GM10266 (cell line): ENCODE measurements at regions not wholly inside any gene's neighbourhood (a gene's known extent, or its start where the extent isn't known, plus 50 kb on each side); places are given as distances from the start of the nearest gene placed in this dataset.

Source experiments
- DNase-seq: peaks from one replicate; pipeline ENCODE4 v3.0.0; 2012; ENCODE audit errors: extremely low spot score
- CTCF ChIP-seq: IDR thresholded peaks from 2 replicates; pipeline ENCODE4 v1.5.1; 2012; ENCODE audit warnings: mild to moderate bottlenecking, low read depth; ENCODE audit not compliant: control insufficient read depth, insufficient read depth; ENCODE audit errors: missing control alignments

GRCh38 chr5:114660791-114661190 lies 298.9 kb downstream of the KCNN2 start:
- no peak for DNase-seq

DNA sequence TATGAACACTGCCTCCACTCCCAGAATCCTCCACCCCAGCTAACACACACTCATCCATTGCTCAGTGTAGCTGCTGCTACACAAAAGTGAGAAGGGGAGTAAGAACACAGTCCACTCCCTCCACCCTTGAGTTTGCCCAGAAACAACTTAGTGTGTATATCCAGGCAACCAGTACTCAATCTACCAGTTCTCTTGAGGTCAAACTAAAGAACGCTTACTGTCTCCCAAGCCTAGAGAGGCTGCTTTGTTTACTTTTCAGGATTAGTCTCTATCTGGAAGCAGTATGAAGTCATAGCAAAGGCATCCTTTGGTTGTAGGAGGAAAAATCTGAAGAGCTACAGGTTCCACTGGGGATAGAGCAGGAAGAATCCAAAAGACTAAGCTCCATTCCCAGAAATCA lies 296.3 kb downstream of the KCNN2 start:
- DNase-seq, result no peak
- no peak for TF ChIP-seq CTCF

More at GRCh38 chr5:114660791-114661190, 298.9 kb downstream of the KCNN2 start:
- TF ChIP-seq CTCF, result no peak

GRCh38 chr5:114657342-114658130 lies 295.7 kb downstream of the KCNN2 start:
- no peak for TF ChIP-seq CTCF
- no peak for DNase-seq

DNA sequence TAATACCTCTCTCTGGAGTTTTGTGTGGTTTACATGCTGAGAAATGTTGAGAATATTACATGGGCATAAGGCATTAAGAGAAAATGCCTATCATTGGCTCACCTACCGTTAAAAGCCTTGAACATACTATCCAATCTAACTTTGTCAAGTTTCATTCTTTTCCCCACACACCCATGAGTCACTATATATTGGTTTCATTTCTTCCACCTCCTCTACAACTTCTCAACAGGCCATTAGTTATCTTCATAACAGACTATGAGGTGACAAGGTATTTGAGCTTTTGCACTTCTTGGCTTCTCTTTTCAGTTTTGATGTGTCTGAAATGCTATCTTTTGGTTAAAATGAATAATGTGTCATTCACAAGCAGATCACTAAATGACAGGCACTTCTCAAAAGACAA lies 288.0 kb downstream of the KCNN2 start:
- no peak for DNase-seq

DNA sequence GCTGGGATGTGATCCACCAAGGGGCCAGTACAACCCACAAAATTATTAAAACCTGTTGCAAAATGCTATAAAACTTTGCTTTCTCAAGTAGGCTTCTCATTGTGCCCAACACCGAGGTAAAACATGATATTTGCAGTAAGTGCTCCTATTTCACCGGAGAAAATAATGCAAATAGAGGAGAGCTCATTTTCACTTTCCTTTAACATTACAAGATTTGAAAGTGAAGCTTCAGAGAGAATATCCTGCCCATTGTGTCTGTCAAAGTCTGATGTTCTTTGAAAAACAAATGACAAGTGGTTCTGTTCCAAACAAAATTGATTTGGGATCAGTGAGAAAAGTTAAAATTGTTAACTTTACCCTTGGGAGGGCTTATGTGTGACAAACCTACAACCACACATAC lies 287.1 kb downstream of the KCNN2 start:
- TF ChIP-seq CTCF, result no peak
- DNase-seq, result no peak

More for the DNA sequence above, 288.0 kb downstream of the KCNN2 start:
- TF ChIP-seq CTCF, result no peak

DNA sequence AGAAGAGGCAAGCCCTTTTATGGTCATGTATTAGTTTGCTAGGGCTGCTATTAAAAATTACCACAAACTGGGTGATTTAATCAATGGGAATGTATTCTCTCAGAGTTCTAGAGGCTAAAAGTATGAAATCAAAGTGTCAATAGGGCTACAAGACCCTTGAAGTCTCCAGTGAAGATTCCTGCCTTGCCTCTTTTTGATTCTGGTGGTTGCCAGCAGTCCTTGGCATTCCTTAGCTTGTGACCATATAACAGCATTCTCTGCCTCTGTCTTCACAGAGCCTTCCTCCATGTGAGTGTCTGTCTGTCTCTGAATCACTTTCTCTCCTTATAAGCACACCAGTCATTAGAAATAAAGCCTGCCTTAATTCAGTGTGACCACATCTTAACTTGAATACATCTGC lies 282.7 kb downstream of the KCNN2 start:
- DNase-seq, result no peak
- no peak for TF ChIP-seq CTCF

DNA sequence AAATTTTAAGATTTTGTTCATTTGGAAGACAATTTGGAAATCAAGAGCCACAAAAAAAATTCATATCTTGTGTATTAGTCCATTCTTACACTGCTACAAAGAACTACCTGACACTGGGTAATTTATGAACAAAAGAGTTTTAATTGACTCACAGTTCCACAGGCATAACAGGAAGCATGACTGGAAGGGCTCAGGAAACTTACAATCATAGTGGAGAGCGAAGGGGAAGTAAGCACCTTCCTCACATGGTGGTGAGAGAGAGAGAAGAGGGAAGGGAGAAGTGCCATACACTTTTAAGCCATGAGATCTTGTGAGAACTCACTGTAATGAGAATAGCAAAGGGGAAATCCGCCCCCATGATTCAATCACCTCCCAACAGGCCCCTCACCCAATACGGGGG lies 274.4 kb downstream of the KCNN2 start:
- no peak for TF ChIP-seq CTCF
- no peak for DNase-seq
